Epithelial cell of prostate (primary cell): ENCODE measurements at regions not wholly inside any gene's neighbourhood (a gene's known extent, or its start where the extent isn't known, plus 50 kb on each side); places are given as distances from the start of the nearest gene placed in this dataset.
"Not testable (repeated sequence)": the region's sequence is repeated elsewhere in the genome, so short reads cannot be mapped to it uniquely, and the experiment has no call there.

Experiments used
- DNase-seq: peaks from one replicate; pipeline ENCODE4 v3.0.0-alpha.2; 2011; ENCODE audit warnings: low read depth, low spot score
- H3K27ac ChIP-seq: fragments of 450-650 bp; 2 replicates; pipeline ENCODE4 v1.5.1; 2017; ENCODE audit warnings: mild to moderate bottlenecking

- H3K27ac ChIP-seq, result peak overlapping the region; percentile 70
- DNase-seq, result peak; percentile 80
Observed at GRCh38 chr2:192957425-192957824, 762.7 kb upstream of the TMEFF2 start.

GRCh38 chr2:192953116-192953515 is 758.4 kb upstream of the TMEFF2 start:
- H3K27ac ChIP-seq, result no peak overlapping the region

GRCh38 chr2:192952245-192952644 is 757.5 kb upstream of the TMEFF2 start:
- DNase-seq, result no peak
- H3K27ac ChIP-seq, result no peak overlapping the region

More at GRCh38 chr2:192953116-192953515, 758.4 kb upstream of the TMEFF2 start:
- no peak for DNase-seq

- DNase-seq, result no peak
- no peak overlapping the region for H3K27ac ChIP-seq
Observed at GRCh38 chr2:192948316-192948715, 753.6 kb upstream of the TMEFF2 start.

GRCh38 chr2:192947352-192947751 is 752.6 kb upstream of the TMEFF2 start:
- no peak for DNase-seq
- H3K27ac ChIP-seq, result no peak overlapping the region

- no peak overlapping the region for H3K27ac ChIP-seq
- DNase-seq, result no peak
Observed at GRCh38 chr2:192940767-192941166, 746.0 kb upstream of the TMEFF2 start.

- DNase-seq, result no peak
- H3K27ac ChIP-seq, result no peak overlapping the region
Observed at GRCh38 chr2:192932376-192932775, 737.6 kb upstream of the TMEFF2 start.

GRCh38 chr2:192921631-192922030 is 726.9 kb upstream of the TMEFF2 start:
- not testable (repeated sequence) for DNase-seq, H3K27ac ChIP-seq

GRCh38 chr2:192901446-192901845 is 706.7 kb upstream of the TMEFF2 start:
- DNase-seq, result no peak
- H3K27ac ChIP-seq, result no peak overlapping the region

GRCh38 chr2:192899466-192899865 is 704.7 kb upstream of the TMEFF2 start:
- H3K27ac ChIP-seq, result no peak overlapping the region
- DNase-seq, result no peak

- not testable (repeated sequence) for DNase-seq, H3K27ac ChIP-seq
Observed at GRCh38 chr2:192893976-192894375, 699.2 kb upstream of the TMEFF2 start.

- H3K27ac ChIP-seq, result no peak overlapping the region
- DNase-seq, result no peak
Observed at GRCh38 chr2:192888109-192888508, 693.4 kb upstream of the TMEFF2 start.

GRCh38 chr2:192887337-192887736 is 692.6 kb upstream of the TMEFF2 start:
- no peak for DNase-seq

GRCh38 chr2:192886636-192887035 is 691.9 kb upstream of the TMEFF2 start:
- DNase-seq, result peak; percentile 18

More at GRCh38 chr2:192887337-192887736, 692.6 kb upstream of the TMEFF2 start:
- no peak overlapping the region for H3K27ac ChIP-seq

GRCh38 chr2:192885569-192886160 is 690.9 kb upstream of the TMEFF2 start:
- H3K27ac ChIP-seq, result no peak overlapping the region
- peak; percentile 26 for DNase-seq

More at GRCh38 chr2:192886636-192887035, 691.9 kb upstream of the TMEFF2 start:
- H3K27ac ChIP-seq, result no peak overlapping the region

- no peak overlapping the region for H3K27ac ChIP-seq
- DNase-seq, result no peak
Observed at GRCh38 chr2:192877159-192877558, 682.4 kb upstream of the TMEFF2 start.

- no peak overlapping the region for H3K27ac ChIP-seq
- no peak for DNase-seq
Observed at GRCh38 chr2:192876698-192877097, 682.0 kb upstream of the TMEFF2 start.

GRCh38 chr2:192854706-192855105 is 660.0 kb upstream of the TMEFF2 start:
- no peak for DNase-seq
- H3K27ac ChIP-seq, result no peak overlapping the region

GRCh38 chr2:192854031-192854430 is 659.3 kb upstream of the TMEFF2 start:
- no peak for DNase-seq

GRCh38 chr2:192828947-192829346 is 634.2 kb upstream of the TMEFF2 start:
- no peak overlapping the region for H3K27ac ChIP-seq
- DNase-seq, result no peak

More at GRCh38 chr2:192854031-192854430, 659.3 kb upstream of the TMEFF2 start:
- H3K27ac ChIP-seq, result no peak overlapping the region

GRCh38 chr2:192828175-192828574 is 633.4 kb upstream of the TMEFF2 start:
- DNase-seq, result no peak
- H3K27ac ChIP-seq, result no peak overlapping the region

GRCh38 chr2:192827735-192828134 is 633.0 kb upstream of the TMEFF2 start:
- no peak for DNase-seq
- H3K27ac ChIP-seq, result no peak overlapping the region
